ENCODE measurements at regions not wholly inside any gene's neighbourhood (a gene's known extent, or its start where the extent isn't known, plus 50 kb on each side); places are given as distances from the start of the nearest gene placed in this dataset.

DNA sequence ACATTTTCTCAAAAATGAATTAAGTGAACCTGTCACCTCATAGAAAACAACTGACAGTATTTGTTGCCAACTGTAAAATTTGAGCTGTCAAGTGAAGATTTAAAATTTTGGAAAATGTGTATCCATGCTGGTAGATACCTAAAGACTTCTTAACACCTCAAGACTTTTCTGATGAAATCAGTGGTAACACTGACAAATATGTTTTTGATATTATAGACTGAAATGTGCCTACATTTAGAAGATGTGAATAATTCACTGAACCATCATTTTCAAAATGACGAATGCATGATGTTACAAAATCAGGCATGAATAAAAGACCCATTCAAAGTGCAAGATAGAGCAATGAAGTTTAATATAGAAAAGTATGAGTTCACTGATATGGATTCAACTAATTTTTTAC is 51.5 kb upstream of the ASPRV1 start:
- Histone ChIP-seq H3K27ac (ENCODE audit: low read depth in 1 of 2, low read length in 2 of 2) (no peak overlapping the region), H3K9ac (ENCODE audit: low read depth in 1 of 2, low read length in 2 of 2) (no peak overlapping the region), H3K27me3 (ENCODE audit: control insufficient read depth in 4 of 4, insufficient read depth in 4 of 4, low read length in 3 of 4) (no peaks in the 10 kb centered on the region), H3K36me3 (ENCODE audit: control insufficient read depth in 4 of 4, insufficient read depth in 3 of 4, low read depth in 1 of 4, low read length in 3 of 4) (peaks cover 0 to 4% (median 0%) of the 10 kb centered on the region in 4 donors), H3K4me3 (ENCODE audit: low read depth in 1 of 3, low read length in 3 of 3) (no peak overlapping the region), H3K4me1 (ENCODE audit: control insufficient read depth in 4 of 4, insufficient read depth in 4 of 4, low read length in 3 of 4) (no peaks in the 10 kb centered on the region), H3K9me3 (ENCODE audit: control insufficient read depth in 4 of 4, low read length in 3 of 4) (no peaks in the 10 kb centered on the region)
- TF ChIP-seq, protein P1, sequence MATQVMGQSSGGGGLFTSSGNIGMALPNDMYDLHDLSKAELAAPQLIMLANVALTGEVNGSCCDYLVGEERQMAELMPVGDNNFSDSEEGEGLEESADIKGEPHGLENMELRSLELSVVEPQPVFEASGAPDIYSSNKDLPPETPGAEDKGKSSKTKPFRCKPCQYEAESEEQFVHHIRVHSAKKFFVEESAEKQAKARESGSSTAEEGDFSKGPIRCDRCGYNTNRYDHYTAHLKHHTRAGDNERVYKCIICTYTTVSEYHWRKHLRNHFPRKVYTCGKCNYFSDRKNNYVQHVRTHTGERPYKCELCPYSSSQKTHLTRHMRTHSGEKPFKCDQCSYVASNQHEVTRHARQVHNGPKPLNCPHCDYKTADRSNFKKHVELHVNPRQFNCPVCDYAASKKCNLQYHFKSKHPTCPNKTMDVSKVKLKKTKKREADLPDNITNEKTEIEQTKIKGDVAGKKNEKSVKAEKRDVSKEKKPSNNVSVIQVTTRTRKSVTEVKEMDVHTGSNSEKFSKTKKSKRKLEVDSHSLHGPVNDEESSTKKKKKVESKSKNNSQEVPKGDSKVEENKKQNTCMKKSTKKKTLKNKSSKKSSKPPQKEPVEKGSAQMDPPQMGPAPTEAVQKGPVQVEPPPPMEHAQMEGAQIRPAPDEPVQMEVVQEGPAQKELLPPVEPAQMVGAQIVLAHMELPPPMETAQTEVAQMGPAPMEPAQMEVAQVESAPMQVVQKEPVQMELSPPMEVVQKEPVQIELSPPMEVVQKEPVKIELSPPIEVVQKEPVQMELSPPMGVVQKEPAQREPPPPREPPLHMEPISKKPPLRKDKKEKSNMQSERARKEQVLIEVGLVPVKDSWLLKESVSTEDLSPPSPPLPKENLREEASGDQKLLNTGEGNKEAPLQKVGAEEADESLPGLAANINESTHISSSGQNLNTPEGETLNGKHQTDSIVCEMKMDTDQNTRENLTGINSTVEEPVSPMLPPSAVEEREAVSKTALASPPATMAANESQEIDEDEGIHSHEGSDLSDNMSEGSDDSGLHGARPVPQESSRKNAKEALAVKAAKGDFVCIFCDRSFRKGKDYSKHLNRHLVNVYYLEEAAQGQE (IDR thresholded peaks at IDR 0.05), result no peak
- TF ChIP-seq, protein P2, sequence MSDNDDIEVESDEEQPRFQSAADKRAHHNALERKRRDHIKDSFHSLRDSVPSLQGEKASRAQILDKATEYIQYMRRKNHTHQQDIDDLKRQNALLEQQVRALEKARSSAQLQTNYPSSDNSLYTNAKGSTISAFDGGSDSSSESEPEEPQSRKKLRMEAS (IDR thresholded peaks at IDR 0.05), result no peak
- WGBS, result 98% methylated on average over 1 of the region's 1 CpG
- DNase-seq (ENCODE audit: low spot score), result no peak

DNA sequence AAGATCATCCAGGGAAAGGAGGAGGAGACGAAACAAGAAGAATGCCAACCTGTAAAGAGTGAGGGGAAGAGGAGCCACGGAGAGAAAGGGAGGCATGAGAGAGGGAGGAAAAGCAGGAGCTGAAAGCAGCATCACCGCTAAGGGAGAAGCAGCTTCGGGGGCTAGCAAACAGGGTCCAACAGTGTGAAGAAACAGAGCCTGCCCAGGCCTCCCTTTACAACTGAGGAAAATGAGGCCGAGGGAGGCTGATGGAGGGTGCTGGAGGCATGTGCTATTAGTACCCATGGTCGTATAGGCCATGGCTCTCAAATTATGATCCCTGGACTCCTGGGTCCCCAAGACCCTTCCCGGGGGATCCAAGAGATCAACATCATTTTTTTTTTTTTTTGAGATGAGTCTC is 50.4 kb upstream of the ASPRV1 start:
- Histone ChIP-seq H3K27me3 (ENCODE audit: control insufficient read depth in 4 of 4, insufficient read depth in 4 of 4, low read length in 3 of 4) (no peaks in the 10 kb centered on the region), H3K36me3 (ENCODE audit: control insufficient read depth in 4 of 4, insufficient read depth in 3 of 4, low read depth in 1 of 4, low read length in 3 of 4) (no peaks in the 10 kb centered on the region), H3K4me1 (ENCODE audit: control insufficient read depth in 4 of 4, insufficient read depth in 4 of 4, low read length in 3 of 4) (no peaks in the 10 kb centered on the region), H3K4me3 (ENCODE audit: low read depth in 1 of 3, low read length in 3 of 3) (no peak overlapping the region), H3K9me3 (ENCODE audit: control insufficient read depth in 4 of 4, low read length in 3 of 4) (no peaks in the 10 kb centered on the region), H3K9ac (ENCODE audit: low read depth in 1 of 2, low read length in 2 of 2) (no peak overlapping the region), H3K27ac (ENCODE audit: low read depth in 1 of 2, low read length in 2 of 2) (no peak overlapping the region)
- no peak for TF ChIP-seq FOXA2 (IDR thresholded peaks at IDR 0.05)
- no peak for TF ChIP-seq FOXA1 (IDR thresholded peaks at IDR 0.05)
- no peak for TF ChIP-seq JUND (IDR thresholded peaks at IDR 0.05)
- TF ChIP-seq, protein P2 (IDR thresholded peaks at IDR 0.05), result no peak
- TF ChIP-seq, protein P3, sequence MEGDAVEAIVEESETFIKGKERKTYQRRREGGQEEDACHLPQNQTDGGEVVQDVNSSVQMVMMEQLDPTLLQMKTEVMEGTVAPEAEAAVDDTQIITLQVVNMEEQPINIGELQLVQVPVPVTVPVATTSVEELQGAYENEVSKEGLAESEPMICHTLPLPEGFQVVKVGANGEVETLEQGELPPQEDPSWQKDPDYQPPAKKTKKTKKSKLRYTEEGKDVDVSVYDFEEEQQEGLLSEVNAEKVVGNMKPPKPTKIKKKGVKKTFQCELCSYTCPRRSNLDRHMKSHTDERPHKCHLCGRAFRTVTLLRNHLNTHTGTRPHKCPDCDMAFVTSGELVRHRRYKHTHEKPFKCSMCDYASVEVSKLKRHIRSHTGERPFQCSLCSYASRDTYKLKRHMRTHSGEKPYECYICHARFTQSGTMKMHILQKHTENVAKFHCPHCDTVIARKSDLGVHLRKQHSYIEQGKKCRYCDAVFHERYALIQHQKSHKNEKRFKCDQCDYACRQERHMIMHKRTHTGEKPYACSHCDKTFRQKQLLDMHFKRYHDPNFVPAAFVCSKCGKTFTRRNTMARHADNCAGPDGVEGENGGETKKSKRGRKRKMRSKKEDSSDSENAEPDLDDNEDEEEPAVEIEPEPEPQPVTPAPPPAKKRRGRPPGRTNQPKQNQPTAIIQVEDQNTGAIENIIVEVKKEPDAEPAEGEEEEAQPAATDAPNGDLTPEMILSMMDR (IDR thresholded peaks at IDR 0.05; ENCODE audit: low read depth, low read length, missing input control), result no peak
- TF ChIP-seq YY1 (IDR thresholded peaks at IDR 0.05), result no peak
- TF ChIP-seq NR2F2 (IDR thresholded peaks at IDR 0.05), result no peak
- no peak for TF ChIP-seq RXRA (IDR thresholded peaks at IDR 0.05)
- TF ChIP-seq, protein P4, sequence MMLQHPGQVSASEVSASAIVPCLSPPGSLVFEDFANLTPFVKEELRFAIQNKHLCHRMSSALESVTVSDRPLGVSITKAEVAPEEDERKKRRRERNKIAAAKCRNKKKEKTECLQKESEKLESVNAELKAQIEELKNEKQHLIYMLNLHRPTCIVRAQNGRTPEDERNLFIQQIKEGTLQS (IDR thresholded peaks at IDR 0.05), result no peak
- no peak for TF ChIP-seq SP1 (IDR thresholded peaks at IDR 0.05)
- WGBS, result 96% methylated on average over 7 of the region's 7 CpGs
- no peak for DNase-seq (ENCODE audit: low spot score)

DNA sequence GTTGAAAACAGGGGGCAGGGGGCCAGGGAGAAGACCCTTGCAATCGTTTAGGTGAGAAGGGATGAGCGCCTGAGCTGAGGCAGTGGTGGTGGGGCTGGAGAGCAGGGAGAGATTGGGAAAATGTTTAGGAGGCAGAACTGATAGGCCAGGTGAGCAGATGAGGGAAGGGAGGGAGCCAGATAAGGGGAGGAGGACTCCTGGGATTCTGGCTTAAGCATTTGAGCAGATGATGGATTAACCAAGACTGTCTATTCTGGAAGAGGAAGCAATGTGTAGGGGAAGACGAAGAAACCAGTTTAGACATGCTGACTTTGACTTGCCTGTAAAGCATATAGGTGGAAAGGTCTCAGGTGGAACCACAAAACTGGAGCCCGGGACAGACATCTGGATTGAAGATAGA is 49.9 kb upstream of the ASPRV1 start:
- H3K9ac ChIP-seq (ENCODE audit: low read depth in 1 of 2, low read length in 2 of 2), result no peak overlapping the region
- no peaks in the 10 kb centered on the region for H3K4me1 ChIP-seq (ENCODE audit: control insufficient read depth in 4 of 4, insufficient read depth in 4 of 4, low read length in 3 of 4)
- no peak overlapping the region for H3K4me3 ChIP-seq (ENCODE audit: low read depth in 1 of 3, low read length in 3 of 3)
- H3K36me3 ChIP-seq (ENCODE audit: control insufficient read depth in 4 of 4, insufficient read depth in 3 of 4, low read depth in 1 of 4, low read length in 3 of 4), result no peaks in the 10 kb centered on the region
- 85% methylated on average over 4 of the region's 4 CpGs for WGBS
- H3K27me3 ChIP-seq (ENCODE audit: control insufficient read depth in 4 of 4, insufficient read depth in 4 of 4, low read length in 3 of 4), result no peaks in the 10 kb centered on the region
- H3K27ac ChIP-seq (ENCODE audit: low read depth in 1 of 2, low read length in 2 of 2), result no peak overlapping the region
- no peak for DNase-seq (ENCODE audit: low spot score)
- no peaks in the 10 kb centered on the region for H3K9me3 ChIP-seq (ENCODE audit: control insufficient read depth in 4 of 4, low read length in 3 of 4)
- TF ChIP-seq RAD21 (IDR thresholded peaks at IDR 0.05) (no peak), FOXA2 (IDR thresholded peaks at IDR 0.05) (no peak), NR2F2 (IDR thresholded peaks at IDR 0.05) (no peak), YY1 (IDR thresholded peaks at IDR 0.05) (no peak), RXRA (IDR thresholded peaks at IDR 0.05) (no peak), SP1 (IDR thresholded peaks at IDR 0.05) (no peak), GABPA (IDR thresholded peaks at IDR 0.05 in 1 of 2, conservative IDR thresholded peaks at IDR 0.05 in 1 of 2) (no peak), TAF1 (conservative IDR thresholded peaks at IDR 0.05) (no peak), JUND (IDR thresholded peaks at IDR 0.05) (no peak)
- TF ChIP-seq, protein P1 (IDR thresholded peaks at IDR 0.05), result no peak
- TF ChIP-seq, protein P3 (IDR thresholded peaks at IDR 0.05; ENCODE audit: low read depth, low read length, missing input control), result no peak
- TF ChIP-seq, protein P2 (IDR thresholded peaks at IDR 0.05), result no peak

All from liver (tissue), 8 donors.